ENCODE measurements at regions not wholly inside any gene's neighbourhood (a gene's known extent, or its start where the extent isn't known, plus 50 kb on each side); places are given as distances from the start of the nearest gene placed in this dataset.

GRCh38 chr7:131061818-131062217, 265.9 kb upstream of the MKLN1 start:
- H3K4me3 ChIP-seq, result no peak overlapping the region
- no peak for DNase-seq (ENCODE audit: extremely low spot score)
- no peaks in the 10 kb centered on the region for H3K9me3 ChIP-seq
- TF ChIP-seq POLR2A (IDR thresholded peaks at IDR 0.05; ENCODE audit: low read depth) (no peak), POLR2AphosphoS5 (IDR thresholded peaks at IDR 0.05) (no peak), EP300 (IDR thresholded peaks at IDR 0.05) (no peak)
- TF ChIP-seq, protein P1, sequence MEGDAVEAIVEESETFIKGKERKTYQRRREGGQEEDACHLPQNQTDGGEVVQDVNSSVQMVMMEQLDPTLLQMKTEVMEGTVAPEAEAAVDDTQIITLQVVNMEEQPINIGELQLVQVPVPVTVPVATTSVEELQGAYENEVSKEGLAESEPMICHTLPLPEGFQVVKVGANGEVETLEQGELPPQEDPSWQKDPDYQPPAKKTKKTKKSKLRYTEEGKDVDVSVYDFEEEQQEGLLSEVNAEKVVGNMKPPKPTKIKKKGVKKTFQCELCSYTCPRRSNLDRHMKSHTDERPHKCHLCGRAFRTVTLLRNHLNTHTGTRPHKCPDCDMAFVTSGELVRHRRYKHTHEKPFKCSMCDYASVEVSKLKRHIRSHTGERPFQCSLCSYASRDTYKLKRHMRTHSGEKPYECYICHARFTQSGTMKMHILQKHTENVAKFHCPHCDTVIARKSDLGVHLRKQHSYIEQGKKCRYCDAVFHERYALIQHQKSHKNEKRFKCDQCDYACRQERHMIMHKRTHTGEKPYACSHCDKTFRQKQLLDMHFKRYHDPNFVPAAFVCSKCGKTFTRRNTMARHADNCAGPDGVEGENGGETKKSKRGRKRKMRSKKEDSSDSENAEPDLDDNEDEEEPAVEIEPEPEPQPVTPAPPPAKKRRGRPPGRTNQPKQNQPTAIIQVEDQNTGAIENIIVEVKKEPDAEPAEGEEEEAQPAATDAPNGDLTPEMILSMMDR (IDR thresholded peaks at IDR 0.05), result no peak
- no peaks in the 10 kb centered on the region for H3K27me3 ChIP-seq
- intact Hi-C loops (cut with DNase I), result no loop called here
- peaks cover 33 to 71% (median 58%) of the 10 kb centered on the region in 4 donors for H3K4me1 ChIP-seq
- peaks cover 0 to 8% (median 1%) of the 10 kb centered on the region in 4 donors for H3K36me3 ChIP-seq
- WGBS, result 100% methylated on average over 4 of the region's 4 CpGs
- no peak overlapping the region for H3K27ac ChIP-seq (replicated peaks in 1 of 4)

DNA sequence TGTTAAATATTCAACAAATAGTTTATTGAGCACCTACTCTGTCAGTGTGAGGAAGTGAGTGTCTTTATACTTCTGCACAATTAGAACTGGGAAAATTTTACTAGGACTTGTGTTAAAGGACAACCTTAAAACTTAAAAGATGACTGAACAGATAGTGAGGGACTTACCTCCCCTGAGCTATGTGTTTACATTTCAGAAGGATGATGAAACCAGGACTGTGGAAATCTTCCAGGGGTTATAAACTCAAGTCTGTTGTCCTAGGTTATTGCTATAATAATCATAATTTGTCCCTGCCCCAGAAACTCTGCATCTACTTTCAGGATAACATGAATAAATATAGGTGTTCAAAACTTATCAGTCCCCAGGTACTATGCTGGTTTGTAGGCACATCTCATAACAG, 261.0 kb upstream of the MKLN1 start:
- no peak overlapping the region for H3K4me3 ChIP-seq
- H3K36me3 ChIP-seq, result peaks cover 0 to 3% (median 1%) of the 10 kb centered on the region in 4 donors
- no peaks in the 10 kb centered on the region for H3K27me3 ChIP-seq
- no peaks in the 10 kb centered on the region for H3K9me3 ChIP-seq
- TF ChIP-seq POLR2AphosphoS5 (IDR thresholded peaks at IDR 0.05), result no peak
- TF ChIP-seq EP300 (IDR thresholded peaks at IDR 0.05), result no peak
- DNase-seq (ENCODE audit: extremely low spot score), result no peak
- H3K27ac ChIP-seq (replicated peaks in 1 of 4), result peak overlapping the region; percentile 24 to 49 (median 30)
- intact Hi-C loops (cut with DNase I), result loop anchor here (5.0 kb wide), 1 partner anchor 41 kb away; no protein-coding TSS in a partner anchor
- H3K4me1 ChIP-seq, result peaks cover 35 to 84% (median 68%) of the 10 kb centered on the region in 4 donors

DNA sequence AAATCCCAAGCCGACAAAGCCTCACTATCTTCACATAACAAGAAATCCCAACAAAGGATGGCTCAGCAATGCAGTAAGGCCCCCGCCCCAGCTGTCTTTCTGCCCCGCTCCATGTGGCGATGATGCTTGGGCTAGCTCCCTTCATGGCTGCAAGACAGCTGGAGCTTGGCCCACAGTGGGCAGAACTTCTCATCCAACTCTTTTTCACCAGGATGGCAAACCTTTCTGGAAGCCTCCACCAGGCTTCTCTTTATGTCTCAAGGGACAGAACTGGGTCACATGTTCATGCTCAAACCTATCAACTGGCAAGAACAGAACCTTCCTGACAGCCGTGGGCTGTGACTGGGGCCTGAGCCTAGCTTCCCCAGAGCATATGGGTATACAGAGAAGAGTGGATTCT, 260.5 kb upstream of the MKLN1 start:
- Histone ChIP-seq H3K4me3 (no peak overlapping the region), H3K27me3 (no peaks in the 10 kb centered on the region), H3K4me1 (peaks cover 36 to 87% (median 70%) of the 10 kb centered on the region in 4 donors), H3K27ac (replicated peaks in 1 of 4) (peak overlapping the region; percentile 24 to 49 (median 30)), H3K9me3 (no peaks in the 10 kb centered on the region), H3K36me3 (no peaks in the 10 kb centered on the region)
- 76% methylated on average over 5 of the region's 5 CpGs for WGBS
- intact Hi-C loops (cut with DNase I), result loop anchor here (5.0 kb wide), 1 partner anchor 40 kb away; no protein-coding TSS in a partner anchor
- no peak for DNase-seq (ENCODE audit: extremely low spot score)
- no peak for TF ChIP-seq POLR2AphosphoS5 (IDR thresholded peaks at IDR 0.05)
- TF ChIP-seq EP300 (IDR thresholded peaks at IDR 0.05), result no peak
- no peak for TF ChIP-seq POLR2A (IDR thresholded peaks at IDR 0.05; ENCODE audit: low read depth)
- TF ChIP-seq, protein P1 (IDR thresholded peaks at IDR 0.05), result no peak

- intact Hi-C loops (cut with DNase I), result loop anchor here (5.0 kb wide), 1 partner anchor 39 kb away; no protein-coding TSS in a partner anchor
- 70% methylated on average over 2 of the region's 2 CpGs for WGBS
Observed at GRCh38 chr7:131068604-131069021, 259.1 kb upstream of the MKLN1 start.

GRCh38 chr7:131071786-131072504, 255.7 kb upstream of the MKLN1 start:
- no peaks in the 10 kb centered on the region for H3K9me3 ChIP-seq
- H3K4me1 ChIP-seq, result peaks cover 50 to 97% (median 86%) of the 10 kb centered on the region in 4 donors
- peak overlapping the region in 3 of 4 donors; percentile 3 to 19 (median 10) for H3K4me3 ChIP-seq
- intact Hi-C loops (cut with DNase I), result loop anchor here (5.0 kb wide), 1 partner anchor 350 kb away; no protein-coding TSS in a partner anchor
- 48% methylated on average over 10 of the region's 10 CpGs for whole genome bisulfite sequencing
- H3K27ac ChIP-seq (replicated peaks in 1 of 4), result peak overlapping the region; percentile 18 to 68 (median 56)
- DNase-seq (ENCODE audit: extremely low spot score), result no peak
- peaks cover 0 to 21% (median 6%) of the 10 kb centered on the region in 4 donors for H3K36me3 ChIP-seq
- TF ChIP-seq POLR2AphosphoS5 (IDR thresholded peaks at IDR 0.05) (peak in 1 of 2 donors; percentile 66), EP300 (IDR thresholded peaks at IDR 0.05) (no peak), POLR2A (IDR thresholded peaks at IDR 0.05; ENCODE audit: low read depth) (no peak)
- TF ChIP-seq, protein P1 (IDR thresholded peaks at IDR 0.05), result peak in 2 of 3 experiments; percentile 33 to 50
- no peaks in the 10 kb centered on the region for H3K27me3 ChIP-seq

More at GRCh38 chr7:131068604-131069021, 259.1 kb upstream of the MKLN1 start:
- no peak overlapping the region for H3K4me3 ChIP-seq
- no peaks in the 10 kb centered on the region for H3K9me3 ChIP-seq
- peak overlapping the region; percentile 18 to 60 (median 40) for H3K27ac ChIP-seq (replicated peaks in 1 of 4)
- H3K27me3 ChIP-seq, result no peaks in the 10 kb centered on the region
- H3K36me3 ChIP-seq, result peaks cover 0 to 5% (median 0%) of the 10 kb centered on the region in 4 donors
- DNase-seq (ENCODE audit: extremely low spot score), result no peak
- TF ChIP-seq POLR2AphosphoS5 (IDR thresholded peaks at IDR 0.05) (no peak), EP300 (IDR thresholded peaks at IDR 0.05) (no peak)
- TF ChIP-seq, protein P1 (IDR thresholded peaks at IDR 0.05), result peak in 2 of 3 experiments; percentile 19 to 39
- H3K4me1 ChIP-seq, result peaks cover 43 to 89% (median 81%) of the 10 kb centered on the region in 4 donors

All from esophagus muscularis mucosa (tissue), 4 donors.